GM12878 (cell line): ENCODE measurements at regions not wholly inside any gene's neighbourhood (a gene's known extent, or its start where the extent isn't known, plus 50 kb on each side); places are given as distances from the start of the nearest gene placed in this dataset.

ENCODE experiments used
- CTCF ChIP-seq, 3 experiments: IDR thresholded peaks in 2 of 3; conservative IDR thresholded peaks in 1 of 3; 2 replicates each; pipeline ENCODE4 v1.5.1; 2011; ENCODE audit warnings: low read depth in 3 of 3, low read length in 3 of 3, mild to moderate bottlenecking in 3 of 3, control low read depth in 2 of 3, moderate library complexity in 2 of 3, inconsistent platforms in 1 of 3, mixed read lengths in 1 of 3; ENCODE audit not compliant: control insufficient read depth in 2 of 3, insufficient read depth in 1 of 3; ENCODE audit errors: extremely low read depth in 1 of 3
- RCOR1 ChIP-seq: conservative IDR thresholded peaks from 2 replicates; pipeline ENCODE4 v1.6.1; 2012; ENCODE audit warnings: low read depth, low read length, improper control_type of control experiment
- RELA ChIP-seq: fragments of 450-650 bp; IDR thresholded peaks from 2 replicates; pipeline ENCODE4 v1.8.0; 2014; ENCODE audit warnings: borderline replicate concordance; ENCODE audit not compliant: partially characterized antibody
- USF1 ChIP-seq: IDR thresholded peaks from 2 replicates; pipeline ENCODE4 v1.6.1; 2011; ENCODE audit warnings: borderline replicate concordance, low read depth, mild to moderate bottlenecking, moderate library complexity, mixed read lengths, low read length; ENCODE audit not compliant: insufficient read depth; ENCODE audit errors: extremely low read length

- TF ChIP-seq USF1 (no peak), RCOR1 (no peak), CTCF (IDR thresholded peaks at IDR 0.05 in 2 of 3, conservative IDR thresholded peaks at IDR 0.05 in 1 of 3; ENCODE audit: control insufficient read depth in 2 of 3, extremely low read depth in 1 of 3, insufficient read depth in 1 of 3, low read depth in 3 of 3, low read length in 3 of 3) (no peak), RELA (no peak)
These were observed 104.7 kb upstream of the PAX6 start for GRCh38 chr11:31915867-31916266.
